Bronchial epithelial cell (primary cell): ENCODE measurements at regions not wholly inside any gene's neighbourhood (a gene's known extent, or its start where the extent isn't known, plus 50 kb on each side); places are given as distances from the start of the nearest gene placed in this dataset.

Source experiments
- DNase-seq: peaks from one replicate; pipeline ENCODE4 v3.0.0-alpha.2; 2010; ENCODE audit warnings: low read depth
- FAIRE-seq: peaks from 2 replicates; lab custom pipeline; 2011; peaks lifted over from hg19 to GRCh38; lab: Jason Lieb, UNC
- H3K27me3 ChIP-seq: 2 replicates; pipeline ENCODE4 v1.5.1; 2011; ENCODE audit warnings: low read length; ENCODE audit not compliant: control insufficient read depth, insufficient read depth
- H3K36me3 ChIP-seq: 2 replicates; pipeline ENCODE4 v1.5.1; 2011; ENCODE audit warnings: low read length; ENCODE audit not compliant: control insufficient read depth, insufficient read depth
- H3K4me3 ChIP-seq: 2 replicates; pipeline ENCODE4 v1.5.1; 2011; ENCODE audit warnings: mild to moderate bottlenecking, low read depth, low read length, control low read depth
- TF ChIP-seq, protein P1 (sequence below): IDR thresholded peaks from 2 replicates; pipeline ENCODE4 v1.5.1; 2011; ENCODE audit warnings: mild to moderate bottlenecking, moderate library complexity, low read length, control low read depth, inconsistent platforms; ENCODE audit not compliant: insufficient read depth, severe bottlenecking

GRCh38 chr6:73964241-73964854, 268.3 kb downstream of the CD109 start:
- DNase-seq (no peak), FAIRE-seq (no peak)
- H3K36me3 ChIP-seq, result no peaks in the 10 kb centered on the region
- H3K27me3 ChIP-seq, result no peaks in the 10 kb centered on the region
- no peak overlapping the region for H3K4me3 ChIP-seq
- TF ChIP-seq, protein P1, sequence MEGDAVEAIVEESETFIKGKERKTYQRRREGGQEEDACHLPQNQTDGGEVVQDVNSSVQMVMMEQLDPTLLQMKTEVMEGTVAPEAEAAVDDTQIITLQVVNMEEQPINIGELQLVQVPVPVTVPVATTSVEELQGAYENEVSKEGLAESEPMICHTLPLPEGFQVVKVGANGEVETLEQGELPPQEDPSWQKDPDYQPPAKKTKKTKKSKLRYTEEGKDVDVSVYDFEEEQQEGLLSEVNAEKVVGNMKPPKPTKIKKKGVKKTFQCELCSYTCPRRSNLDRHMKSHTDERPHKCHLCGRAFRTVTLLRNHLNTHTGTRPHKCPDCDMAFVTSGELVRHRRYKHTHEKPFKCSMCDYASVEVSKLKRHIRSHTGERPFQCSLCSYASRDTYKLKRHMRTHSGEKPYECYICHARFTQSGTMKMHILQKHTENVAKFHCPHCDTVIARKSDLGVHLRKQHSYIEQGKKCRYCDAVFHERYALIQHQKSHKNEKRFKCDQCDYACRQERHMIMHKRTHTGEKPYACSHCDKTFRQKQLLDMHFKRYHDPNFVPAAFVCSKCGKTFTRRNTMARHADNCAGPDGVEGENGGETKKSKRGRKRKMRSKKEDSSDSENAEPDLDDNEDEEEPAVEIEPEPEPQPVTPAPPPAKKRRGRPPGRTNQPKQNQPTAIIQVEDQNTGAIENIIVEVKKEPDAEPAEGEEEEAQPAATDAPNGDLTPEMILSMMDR, result no peak

DNA sequence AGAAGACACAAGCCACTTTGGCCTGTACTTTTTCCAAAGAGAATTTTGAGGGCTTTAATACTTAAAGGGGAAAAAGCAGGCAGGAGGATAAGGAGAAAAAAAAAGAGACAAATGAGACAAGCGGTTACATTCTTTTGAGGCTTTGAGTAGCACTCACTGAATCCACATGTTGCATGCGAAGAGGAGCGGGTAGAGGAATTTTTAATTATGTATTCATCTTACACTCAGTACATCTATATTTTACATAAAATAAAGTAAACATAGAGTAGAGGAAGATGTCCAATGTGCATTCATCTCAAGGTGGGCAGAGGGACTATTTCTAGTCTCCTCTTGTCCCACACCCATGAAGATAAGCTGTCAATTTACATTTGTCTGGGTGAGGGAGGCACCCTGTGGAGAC, 266.9 kb downstream of the CD109 start:
- H3K27me3 ChIP-seq, result no peaks in the 10 kb centered on the region
- FAIRE-seq (no peak), DNase-seq (no peak)
- TF ChIP-seq, protein P1, result no peak
- no peak overlapping the region for H3K4me3 ChIP-seq
- H3K36me3 ChIP-seq, result no peaks in the 10 kb centered on the region

DNA sequence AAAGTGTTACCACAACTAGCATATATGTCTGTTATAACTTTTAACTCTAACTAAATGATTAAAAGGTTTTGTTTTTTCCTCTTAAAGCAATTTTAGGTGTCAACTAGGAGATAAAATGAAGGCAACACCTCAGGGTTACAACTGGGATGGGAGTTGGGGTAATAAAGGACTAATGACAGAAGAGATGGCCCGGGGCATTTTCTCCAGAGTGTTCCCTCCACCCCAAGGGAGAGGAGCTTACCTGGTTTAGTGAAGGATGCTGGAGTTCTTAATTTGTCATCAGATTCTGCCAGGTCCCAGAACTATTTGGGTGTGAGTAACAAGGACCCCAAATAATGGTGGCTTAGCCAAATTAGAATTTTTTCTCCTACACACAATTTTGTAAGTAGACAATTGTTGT, 260.3 kb downstream of the CD109 start:
- DNase-seq, result no peak
- FAIRE-seq, result no peak
- TF ChIP-seq, protein P1, result no peak
- no peaks in the 10 kb centered on the region for H3K36me3 ChIP-seq
- H3K4me3 ChIP-seq, result no peak overlapping the region
- H3K27me3 ChIP-seq, result no peaks in the 10 kb centered on the region

DNA sequence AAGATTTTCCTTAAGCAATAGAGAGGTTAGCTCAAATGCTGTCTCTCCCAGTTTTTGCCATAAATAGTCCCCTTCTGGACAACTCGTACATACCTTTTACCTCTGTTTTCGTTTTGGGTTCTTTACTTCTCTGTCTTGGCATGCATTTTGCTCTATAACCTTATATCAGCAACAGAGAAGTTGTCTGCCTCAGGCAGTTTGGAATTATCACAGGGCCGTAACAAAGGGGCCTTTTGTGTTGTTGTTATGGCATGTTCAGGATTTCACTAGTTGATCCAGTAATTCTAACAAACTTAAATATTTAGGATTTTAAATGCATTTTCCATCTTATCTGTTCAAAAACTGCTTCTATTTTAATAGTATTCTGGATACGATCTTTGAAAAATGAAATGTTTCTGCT, 259.8 kb downstream of the CD109 start:
- no peak overlapping the region for H3K4me3 ChIP-seq
- TF ChIP-seq, protein P1, result no peak
- no peaks in the 10 kb centered on the region for H3K36me3 ChIP-seq
- no peaks in the 10 kb centered on the region for H3K27me3 ChIP-seq
- DNase-seq, result no peak
- FAIRE-seq, result no peak

GRCh38 chr6:73954881-73955280, 258.9 kb downstream of the CD109 start:
- no peaks in the 10 kb centered on the region for H3K36me3 ChIP-seq
- DNase-seq (no peak), FAIRE-seq (no peak)
- no peak overlapping the region for H3K4me3 ChIP-seq
- TF ChIP-seq, protein P1, result no peak
- no peaks in the 10 kb centered on the region for H3K27me3 ChIP-seq

DNA sequence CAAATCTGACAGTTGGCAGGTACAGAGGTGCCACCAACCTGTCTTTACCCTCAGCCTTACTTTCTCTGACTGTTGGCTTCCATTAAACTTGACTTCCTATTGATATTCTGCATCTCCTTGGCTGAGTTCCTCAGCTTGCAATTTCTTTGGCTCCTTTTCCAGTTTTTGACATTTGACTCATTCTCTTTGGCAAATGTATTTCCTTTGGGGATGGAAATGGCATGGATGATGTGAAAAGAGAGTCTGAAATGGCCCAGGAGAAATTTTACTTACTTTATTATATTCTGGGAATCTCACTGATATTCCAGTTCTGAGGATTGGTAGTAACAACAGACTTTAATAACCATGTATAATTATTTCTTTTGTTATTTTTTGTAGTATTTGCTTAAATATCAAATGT, 255.2 kb downstream of the CD109 start:
- DNase-seq (no peak), FAIRE-seq (no peak)
- Histone ChIP-seq H3K36me3 (no peaks in the 10 kb centered on the region), H3K4me3 (no peak overlapping the region), H3K27me3 (no peaks in the 10 kb centered on the region)
- TF ChIP-seq, protein P1, result no peak
